CD4-positive, alpha-beta T cell treated with Interferon gamma for 1 hour (primary cell): ENCODE measurements at regions not wholly inside any gene's neighbourhood (a gene's known extent, or its start where the extent isn't known, plus 50 kb on each side); places are given as distances from the start of the nearest gene placed in this dataset.
"Not testable (repeated sequence)": the region's sequence is repeated elsewhere in the genome, so short reads cannot be mapped to it uniquely, and the experiment has no call there.

Source experiments
- DNase-seq: peaks from one replicate; pipeline ENCODE4 v3.0.0-alpha.2; 2020

- no peak for DNase-seq
These were observed 59.9 kb upstream of the MRPS9 start for GRCh38 chr2:104977958-104978357.

GRCh38 chr2:104979786-104980185, 58.1 kb upstream of the MRPS9 start:
- not testable (repeated sequence) for DNase-seq

GRCh38 chr2:104982111-104982510, 55.8 kb upstream of the MRPS9 start:
- no peak for DNase-seq
